BJ (cell line): ENCODE measurements at regions not wholly inside any gene's neighbourhood (a gene's known extent, or its start where the extent isn't known, plus 50 kb on each side); places are given as distances from the start of the nearest gene placed in this dataset.
"Not testable (repeated sequence)": the region's sequence is repeated elsewhere in the genome, so short reads cannot be mapped to it uniquely, and the experiment has no call there.

Experiments
- CTCF ChIA-PET: fragments of 350-600 bp; formaldehyde crosslinking; extraction: SDS; loops from one replicate; lab custom pipeline; 2021; ENCODE audit warnings: antibody characterized with exemption, inconsistent platforms; lab: Yijun Ruan, JAX
- POLR2A ChIA-PET: fragments of 300-600 bp; sonication (Branson Sonifier 250); formaldehyde crosslinking; extraction: SDS; loops from one replicate; lab custom pipeline; 2021; ENCODE audit warnings: antibody characterized with exemption; lab: Charles Lee
- DNase-seq: peaks from one replicate; pipeline ENCODE4 v3.0.0-alpha.2; 2011; ENCODE audit warnings: low read depth
- H3K27me3 ChIP-seq: 2 replicates; pipeline ENCODE4 v1.6.0; 2011; ENCODE audit warnings: low read length; ENCODE audit not compliant: control insufficient read depth, insufficient read depth
- H3K36me3 ChIP-seq: 2 replicates; pipeline ENCODE4 v1.5.1; 2011; ENCODE audit warnings: low read length; ENCODE audit not compliant: control insufficient read depth, insufficient read depth
- H3K4me3 ChIP-seq: 2 replicates; pipeline ENCODE4 v1.5.1; 2011; ENCODE audit warnings: low read depth, mild to moderate bottlenecking, control low read depth, low read length
- CTCF ChIP-seq: IDR thresholded peaks from 2 replicates; pipeline ENCODE4 v1.5.1; 2011; ENCODE audit warnings: low read depth, mild to moderate bottlenecking, control low read depth, inconsistent platforms, low read length, moderate library complexity; ENCODE audit not compliant: insufficient read depth

- Histone ChIP-seq H3K27me3 (no peaks in the 10 kb centered on the region), H3K36me3 (no peaks in the 10 kb centered on the region), H3K4me3 (no peak overlapping the region)
- ChIA-PET CTCF (no interaction called here), POLR2A (no interaction called here)
- no peak for TF ChIP-seq CTCF
- DNase-seq = no peak
These were observed 1981.0 kb upstream of the PRR20A start for GRCh38 chr13:55159765-55160164.

- ChIA-PET POLR2A (no interaction called here), CTCF (no interaction called here)
- DNase-seq = no peak
- H3K4me3 ChIP-seq = no peak overlapping the region
- H3K27me3 ChIP-seq = no peaks in the 10 kb centered on the region
- TF ChIP-seq CTCF = no peak
- no peaks in the 10 kb centered on the region for H3K36me3 ChIP-seq
These were observed 1979.9 kb upstream of the PRR20A start for GRCh38 chr13:55160867-55161266.

GRCh38 chr13:55178582-55178981 is 1962.1 kb upstream of the PRR20A start:
- H3K27me3 ChIP-seq, H3K36me3 ChIP-seq, H3K4me3 ChIP-seq, DNase-seq, POLR2A ChIA-PET, CTCF ChIA-PET: not testable (repeated sequence)

GRCh38 chr13:55190996-55191395 is 1949.7 kb upstream of the PRR20A start:
- POLR2A ChIA-PET = no interaction called here
- H3K4me3 ChIP-seq = no peak overlapping the region
- CTCF ChIA-PET = no interaction called here
- no peak for TF ChIP-seq CTCF
- no peak for DNase-seq
- H3K36me3 ChIP-seq = no peaks in the 10 kb centered on the region
- H3K27me3 ChIP-seq = no peaks in the 10 kb centered on the region

- ChIA-PET POLR2A (no interaction called here), CTCF (no interaction called here)
- no peaks in the 10 kb centered on the region for H3K36me3 ChIP-seq
- no peak for DNase-seq
- TF ChIP-seq CTCF = no peak
- no peak overlapping the region for H3K4me3 ChIP-seq
- H3K27me3 ChIP-seq = no peaks in the 10 kb centered on the region
These were observed 1941.6 kb upstream of the PRR20A start for GRCh38 chr13:55199134-55199533.

- Histone ChIP-seq H3K27me3 (no peaks in the 10 kb centered on the region), H3K4me3 (no peak overlapping the region), H3K36me3 (no peaks in the 10 kb centered on the region)
- no peak for DNase-seq
- POLR2A ChIA-PET = no interaction called here
- CTCF ChIA-PET = interaction anchor here (0.7 kb wide), 1 partner anchor 1485 kb away, joined by 3 read pairs; no protein-coding TSS in a partner anchor
- no peak for TF ChIP-seq CTCF
These were observed 1925.8 kb upstream of the PRR20A start for GRCh38 chr13:55214841-55215345.
